GM23338 (cell line): ENCODE measurements at regions not wholly inside any gene's neighbourhood (a gene's known extent, or its start where the extent isn't known, plus 50 kb on each side); places are given as distances from the start of the nearest gene placed in this dataset.

Experiments
- ATAC-seq: fragments of 200-7000 bp; cut with Tn5 transposase; 3 replicates; pipeline ENCODE4 v1.9.1; 2020
- DNase-seq: peaks from one replicate; pipeline ENCODE4 v3.0.0-alpha.2; 2015; ENCODE audit warnings: low spot score
- H2AFZ ChIP-seq: fragments of 200-600 bp; sonication (generic); 2 replicates; pipeline ENCODE4 v1.8.0; 2016; ENCODE audit warnings: antibody characterized with exemption, mild to moderate bottlenecking, moderate library complexity
- H3F3A ChIP-seq: fragments of 200-600 bp; sonication (generic); replicated peaks from 2 replicates; pipeline ENCODE4 v1.8.0; 2017; ENCODE audit warnings: antibody characterized with exemption, mixed run types, low read depth
- H3K27ac ChIP-seq: fragments of 200-600 bp; sonication (generic); 2 replicates; pipeline ENCODE4 v1.6.1; 2016; ENCODE audit warnings: low read depth
- H3K27me3 ChIP-seq: fragments of 200-600 bp; sonication (generic); 2 replicates; pipeline ENCODE4 v1.8.0; 2016; ENCODE audit warnings: mild to moderate bottlenecking, mixed run types, moderate library complexity; ENCODE audit not compliant: insufficient read depth
- H3K36me3 ChIP-seq: fragments of 200-600 bp; sonication (generic); 2 replicates; pipeline ENCODE4 v1.8.0; 2016; ENCODE audit warnings: mild to moderate bottlenecking; ENCODE audit not compliant: insufficient read depth
- H3K4me1 ChIP-seq: fragments of 200-600 bp; sonication (generic); 2 replicates; pipeline ENCODE4 v1.8.0; 2016; ENCODE audit warnings: mild to moderate bottlenecking, moderate library complexity; ENCODE audit not compliant: insufficient read depth
- H3K4me2 ChIP-seq: fragments of 200-600 bp; sonication (generic); 2 replicates; pipeline ENCODE4 v1.7.1; 2017; ENCODE audit warnings: mixed run types
- H3K4me3 ChIP-seq: fragments of 200-600 bp; sonication (generic); 2 replicates; pipeline ENCODE4 v1.6.1; 2016; ENCODE audit warnings: mixed run types
- H3K79me2 ChIP-seq: fragments of 200-600 bp; sonication (generic); replicated peaks from 2 replicates; pipeline ENCODE4 v1.8.0; 2017; ENCODE audit warnings: mild to moderate bottlenecking; ENCODE audit not compliant: insufficient read depth
- H3K9me2 ChIP-seq: fragments of 200-600 bp; sonication (generic); 2 replicates; pipeline ENCODE4 v1.8.0; 2017; ENCODE audit not compliant: insufficient read depth
- H4K20me1 ChIP-seq: fragments of 200-600 bp; sonication (generic); replicated peaks from 2 replicates; pipeline ENCODE4 v1.8.0; 2017; ENCODE audit warnings: mild to moderate bottlenecking; ENCODE audit not compliant: insufficient read depth
- H3K27ac Mint-ChIP-seq: 2 replicates; pipeline ENCODE4 v1.8.0; 2020; ENCODE audit warnings: inconsistent platforms, mild to moderate bottlenecking, moderate library complexity, mixed read lengths
- H3K27me3 Mint-ChIP-seq: 3 replicates; pipeline ENCODE4 v1.8.0; 2022; ENCODE audit warnings: low read depth, mild to moderate bottlenecking, moderate library complexity, mixed read lengths, inconsistent platforms; ENCODE audit not compliant: insufficient read depth, poor library complexity
- H3K36me3 Mint-ChIP-seq: 3 replicates; pipeline ENCODE4 v1.8.0; 2021; ENCODE audit warnings: low read depth, mild to moderate bottlenecking, inconsistent platforms, moderate library complexity, mixed read lengths
- H3K4me1 Mint-ChIP-seq: 3 replicates; pipeline ENCODE4 v1.8.0; 2020; ENCODE audit warnings: mild to moderate bottlenecking, inconsistent platforms, mixed read lengths
- H3K4me3 Mint-ChIP-seq: 3 replicates; pipeline ENCODE4 v1.8.0; 2021; ENCODE audit warnings: moderate library complexity, mild to moderate bottlenecking, inconsistent platforms, mixed read lengths
- H3K9me3 Mint-ChIP-seq: 3 replicates; pipeline ENCODE4 v1.8.0; 2020; ENCODE audit warnings: moderate library complexity, mild to moderate bottlenecking, inconsistent platforms, mixed read lengths
- CREB1 ChIP-seq: fragments of 250-450 bp; sonication (Bioruptor Pico); IDR thresholded peaks from 2 replicates; pipeline ENCODE4 v1.5.0; 2020; ENCODE audit warnings: low read depth, mild to moderate bottlenecking, moderate library complexity
- CTCF ChIP-seq, 2 experiments: fragments of 200-600 bp in 1 of 2; sonication (generic) in 1 of 2; conservative IDR thresholded peaks; 2 replicates each; pipeline versions ENCODE4 v1.5.1 to v1.6.1; 2016 to 2017; ENCODE audit warnings: antibody characterized with exemption in 2 of 2, low read depth in 2 of 2, mild to moderate bottlenecking in 2 of 2, moderate library complexity in 1 of 2
- EZH2 ChIP-seq: fragments of 200-600 bp; sonication (generic); IDR thresholded peaks from one replicate; pipeline ENCODE4 v1.8.0; 2017; ENCODE audit warnings: antibody characterized with exemption, mild to moderate bottlenecking, low read depth; ENCODE audit not compliant: unreplicated experiment
- EZH2phosphoT487 ChIP-seq: fragments of 200-600 bp; sonication (generic); IDR thresholded peaks from one replicate; pipeline ENCODE4 v1.8.1; 2018; ENCODE audit warnings: antibody characterized with exemption; ENCODE audit not compliant: unreplicated experiment
- JUNB ChIP-seq: IDR thresholded peaks from one replicate; pipeline ENCODE4 v1.6.1; 2016; ENCODE audit warnings: antibody characterized with exemption; ENCODE audit not compliant: unreplicated experiment
- NANOG ChIP-seq: IDR thresholded peaks from 2 replicates; pipeline ENCODE4 v1.6.1; 2016; ENCODE audit warnings: antibody characterized with exemption, borderline replicate concordance
- POLR2AphosphoS5 ChIP-seq: IDR thresholded peaks from 2 replicates; pipeline ENCODE4 v1.6.1; 2016; ENCODE audit warnings: antibody characterized with exemption, low read depth
- STAT1 ChIP-seq: IDR thresholded peaks from one replicate; pipeline ENCODE4 v1.6.1; 2016; ENCODE audit warnings: antibody characterized with exemption; ENCODE audit not compliant: unreplicated experiment
- ZNF114 ChIP-seq: fragments of 250-450 bp; sonication (Bioruptor Pico); IDR thresholded peaks from 2 replicates; pipeline ENCODE4 v1.5.0; 2020; ENCODE audit warnings: mild to moderate bottlenecking, moderate library complexity
- ZNF331 ChIP-seq: fragments of 250-450 bp; sonication (Bioruptor Pico); IDR thresholded peaks from 2 replicates; pipeline ENCODE4 v1.5.0; 2020; ENCODE audit warnings: low read depth, mild to moderate bottlenecking, moderate library complexity
- ZNF462 ChIP-seq: fragments of 250-450 bp; sonication (Bioruptor Pico); IDR thresholded peaks from 2 replicates; pipeline ENCODE4 v1.5.0; 2020; ENCODE audit warnings: mild to moderate bottlenecking, moderate library complexity
- TF ChIP-seq, protein P1 (sequence below): IDR thresholded peaks from 2 replicates; pipeline ENCODE4 v1.6.1; 2016; ENCODE audit warnings: antibody characterized with exemption
- TF ChIP-seq, protein P2 (sequence below): IDR thresholded peaks from one replicate; pipeline ENCODE4 v1.6.1; 2018; ENCODE audit warnings: antibody characterized with exemption; ENCODE audit not compliant: unreplicated experiment

GRCh38 chr10:128814782-128815181 is 652.3 kb upstream of the MGMT start:
- ATAC-seq (no peak), DNase-seq (no peak)
- no peak overlapping the region for H3K27ac ChIP-seq
- Mint-ChIP-seq H3K27ac (no peak overlapping the region; the same call in 1 of the 2 replicates), H3K27me3 (peaks cover 10% of the 10 kb centered on the region), H3K9me3 (no peaks in the 10 kb centered on the region), H3K36me3 (no peaks in the 10 kb centered on the region), H3K4me1 (peaks cover 9% of the 10 kb centered on the region), H3K4me3 (no peak overlapping the region)
- no peaks in the 10 kb centered on the region for H4K20me1 ChIP-seq
- H3K36me3 ChIP-seq, result no peaks in the 10 kb centered on the region
- H3K4me3 ChIP-seq, result no peak overlapping the region
- no peaks in the 10 kb centered on the region for H3F3A ChIP-seq
- 0 out of 2 replicates have a peak overlapping the region, but pooled peaks have one; percentile 14 for H2AFZ ChIP-seq
- H3K4me2 ChIP-seq, result no peak overlapping the region
- TF ChIP-seq, protein P1, sequence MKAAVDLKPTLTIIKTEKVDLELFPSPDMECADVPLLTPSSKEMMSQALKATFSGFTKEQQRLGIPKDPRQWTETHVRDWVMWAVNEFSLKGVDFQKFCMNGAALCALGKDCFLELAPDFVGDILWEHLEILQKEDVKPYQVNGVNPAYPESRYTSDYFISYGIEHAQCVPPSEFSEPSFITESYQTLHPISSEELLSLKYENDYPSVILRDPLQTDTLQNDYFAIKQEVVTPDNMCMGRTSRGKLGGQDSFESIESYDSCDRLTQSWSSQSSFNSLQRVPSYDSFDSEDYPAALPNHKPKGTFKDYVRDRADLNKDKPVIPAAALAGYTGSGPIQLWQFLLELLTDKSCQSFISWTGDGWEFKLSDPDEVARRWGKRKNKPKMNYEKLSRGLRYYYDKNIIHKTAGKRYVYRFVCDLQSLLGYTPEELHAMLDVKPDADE, result no peak
- TF ChIP-seq JUNB (no peak), ZNF462 (no peak), ZNF114 (CRISPR knock-in tag) (no peak), EZH2 (no peak), POLR2AphosphoS5 (no peak), EZH2phosphoT487 (no peak), ZNF331 (no peak), CREB1 (CRISPR knock-in tag) (no peak), NANOG (no peak), STAT1 (no peak), CTCF (conservative IDR thresholded peaks at IDR 0.05; ENCODE audit: low read depth in 2 of 2) (no peak)
- TF ChIP-seq, protein P2, sequence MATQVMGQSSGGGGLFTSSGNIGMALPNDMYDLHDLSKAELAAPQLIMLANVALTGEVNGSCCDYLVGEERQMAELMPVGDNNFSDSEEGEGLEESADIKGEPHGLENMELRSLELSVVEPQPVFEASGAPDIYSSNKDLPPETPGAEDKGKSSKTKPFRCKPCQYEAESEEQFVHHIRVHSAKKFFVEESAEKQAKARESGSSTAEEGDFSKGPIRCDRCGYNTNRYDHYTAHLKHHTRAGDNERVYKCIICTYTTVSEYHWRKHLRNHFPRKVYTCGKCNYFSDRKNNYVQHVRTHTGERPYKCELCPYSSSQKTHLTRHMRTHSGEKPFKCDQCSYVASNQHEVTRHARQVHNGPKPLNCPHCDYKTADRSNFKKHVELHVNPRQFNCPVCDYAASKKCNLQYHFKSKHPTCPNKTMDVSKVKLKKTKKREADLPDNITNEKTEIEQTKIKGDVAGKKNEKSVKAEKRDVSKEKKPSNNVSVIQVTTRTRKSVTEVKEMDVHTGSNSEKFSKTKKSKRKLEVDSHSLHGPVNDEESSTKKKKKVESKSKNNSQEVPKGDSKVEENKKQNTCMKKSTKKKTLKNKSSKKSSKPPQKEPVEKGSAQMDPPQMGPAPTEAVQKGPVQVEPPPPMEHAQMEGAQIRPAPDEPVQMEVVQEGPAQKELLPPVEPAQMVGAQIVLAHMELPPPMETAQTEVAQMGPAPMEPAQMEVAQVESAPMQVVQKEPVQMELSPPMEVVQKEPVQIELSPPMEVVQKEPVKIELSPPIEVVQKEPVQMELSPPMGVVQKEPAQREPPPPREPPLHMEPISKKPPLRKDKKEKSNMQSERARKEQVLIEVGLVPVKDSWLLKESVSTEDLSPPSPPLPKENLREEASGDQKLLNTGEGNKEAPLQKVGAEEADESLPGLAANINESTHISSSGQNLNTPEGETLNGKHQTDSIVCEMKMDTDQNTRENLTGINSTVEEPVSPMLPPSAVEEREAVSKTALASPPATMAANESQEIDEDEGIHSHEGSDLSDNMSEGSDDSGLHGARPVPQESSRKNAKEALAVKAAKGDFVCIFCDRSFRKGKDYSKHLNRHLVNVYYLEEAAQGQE, result no peak
- no peaks in the 10 kb centered on the region for H3K4me1 ChIP-seq
- peaks cover 6% of the 10 kb centered on the region; the same call in 1 of the 2 replicates for H3K9me2 ChIP-seq
- H3K27me3 ChIP-seq, result no peaks in the 10 kb centered on the region
- H3K79me2 ChIP-seq, result no peaks in the 10 kb centered on the region
